GM21528 (cell line): ENCODE measurements at regions not wholly inside any gene's neighbourhood (a gene's known extent, or its start where the extent isn't known, plus 50 kb on each side); places are given as distances from the start of the nearest gene placed in this dataset.
"Not testable (repeated sequence)": the region's sequence is repeated elsewhere in the genome, so short reads cannot be mapped to it uniquely, and the experiment has no call there.

Source experiments
- ATAC-seq: cut with Tn5 transposase; IDR thresholded peaks from one replicate; pipeline ENCODE4 v1.9.1; 2021; ENCODE audit warnings: mild to moderate bottlenecking, moderate library complexity; ENCODE audit not compliant: unreplicated experiment, low FRiP score

- ATAC-seq = not testable (repeated sequence)
Observed at GRCh38 chr6:73990609-73991238, 294.7 kb downstream of the CD109 start.

- no peak for ATAC-seq
Observed at GRCh38 chr6:73989428-73989827, 293.4 kb downstream of the CD109 start.

- ATAC-seq = no peak
Observed at GRCh38 chr6:73985891-73986290, 289.9 kb downstream of the CD109 start.

- no peak for ATAC-seq
Observed at GRCh38 chr6:73984571-73985210, 288.7 kb downstream of the CD109 start.

- no peak for ATAC-seq
Observed at GRCh38 chr6:73983367-73983766, 287.4 kb downstream of the CD109 start.

GRCh38 chr6:73980096-73980495 lies 284.1 kb downstream of the CD109 start:
- ATAC-seq = no peak

GRCh38 chr6:73978330-73978729 lies 282.3 kb downstream of the CD109 start:
- ATAC-seq = no peak

GRCh38 chr6:73972518-73972917 lies 276.5 kb downstream of the CD109 start:
- ATAC-seq = not testable (repeated sequence)

- ATAC-seq = no peak
Observed at GRCh38 chr6:73969971-73970970, 274.3 kb downstream of the CD109 start.

- no peak for ATAC-seq
Observed at GRCh38 chr6:73968221-73968757, 272.3 kb downstream of the CD109 start.

- ATAC-seq = no peak
Observed at GRCh38 chr6:73965539-73966029, 269.6 kb downstream of the CD109 start.

GRCh38 chr6:73964241-73964854 lies 268.3 kb downstream of the CD109 start:
- ATAC-seq = no peak

GRCh38 chr6:73962884-73963283 lies 266.9 kb downstream of the CD109 start:
- ATAC-seq = no peak

- no peak for ATAC-seq
Observed at GRCh38 chr6:73956305-73956704, 260.3 kb downstream of the CD109 start.

GRCh38 chr6:73955800-73956199 lies 259.8 kb downstream of the CD109 start:
- ATAC-seq = no peak

- no peak for ATAC-seq
Observed at GRCh38 chr6:73954881-73955280, 258.9 kb downstream of the CD109 start.

GRCh38 chr6:73951183-73951582 lies 255.2 kb downstream of the CD109 start:
- ATAC-seq = no peak

GRCh38 chr6:73943930-73944652 lies 248.1 kb downstream of the CD109 start:
- ATAC-seq = no peak

- no peak for ATAC-seq
Observed at GRCh38 chr6:73943411-73943810, 247.4 kb downstream of the CD109 start.
